ENCODE measurements at regions not wholly inside any gene's neighbourhood (a gene's known extent, or its start where the extent isn't known, plus 50 kb on each side); places are given as distances from the start of the nearest gene placed in this dataset.

DNA sequence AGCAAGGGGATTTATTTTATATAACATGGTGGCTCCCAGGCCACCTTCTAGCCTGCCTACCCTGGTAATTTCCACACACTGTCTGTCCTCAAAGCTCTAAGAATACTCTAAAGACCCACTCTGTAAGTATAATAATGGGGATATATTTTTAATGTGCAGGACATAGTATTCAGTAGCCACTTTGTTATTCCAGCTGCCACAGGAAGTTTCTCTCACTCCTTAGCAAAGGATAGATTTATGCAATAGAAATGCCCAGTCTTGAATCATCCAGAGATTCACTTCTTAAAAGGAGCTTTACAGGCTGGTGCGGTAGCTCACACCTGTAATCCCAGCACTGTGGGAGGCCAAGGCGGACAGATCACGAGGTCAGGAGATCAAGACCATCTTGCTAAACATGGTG is 68.4 kb upstream of the LDLRAD3 start:
- no peak for TF ChIP-seq EZH2 (IDR thresholded peaks at IDR 0.05; ENCODE audit: low read length, missing control alignments)
- TF ChIP-seq, protein P1, sequence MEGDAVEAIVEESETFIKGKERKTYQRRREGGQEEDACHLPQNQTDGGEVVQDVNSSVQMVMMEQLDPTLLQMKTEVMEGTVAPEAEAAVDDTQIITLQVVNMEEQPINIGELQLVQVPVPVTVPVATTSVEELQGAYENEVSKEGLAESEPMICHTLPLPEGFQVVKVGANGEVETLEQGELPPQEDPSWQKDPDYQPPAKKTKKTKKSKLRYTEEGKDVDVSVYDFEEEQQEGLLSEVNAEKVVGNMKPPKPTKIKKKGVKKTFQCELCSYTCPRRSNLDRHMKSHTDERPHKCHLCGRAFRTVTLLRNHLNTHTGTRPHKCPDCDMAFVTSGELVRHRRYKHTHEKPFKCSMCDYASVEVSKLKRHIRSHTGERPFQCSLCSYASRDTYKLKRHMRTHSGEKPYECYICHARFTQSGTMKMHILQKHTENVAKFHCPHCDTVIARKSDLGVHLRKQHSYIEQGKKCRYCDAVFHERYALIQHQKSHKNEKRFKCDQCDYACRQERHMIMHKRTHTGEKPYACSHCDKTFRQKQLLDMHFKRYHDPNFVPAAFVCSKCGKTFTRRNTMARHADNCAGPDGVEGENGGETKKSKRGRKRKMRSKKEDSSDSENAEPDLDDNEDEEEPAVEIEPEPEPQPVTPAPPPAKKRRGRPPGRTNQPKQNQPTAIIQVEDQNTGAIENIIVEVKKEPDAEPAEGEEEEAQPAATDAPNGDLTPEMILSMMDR (conservative IDR thresholded peaks at IDR 0.05 in 1 of 2, IDR thresholded peaks at IDR 0.05 in 1 of 2; ENCODE audit: low read depth in 1 of 2, low read length in 2 of 2): no peak
- Histone ChIP-seq H3K4me1 (ENCODE audit: control insufficient read depth, extremely low read depth, insufficient read depth, low read length) (no peaks in the 10 kb centered on the region), H3K79me2 (ENCODE audit: control insufficient read depth, insufficient read depth, low read length) (no peaks in the 10 kb centered on the region), H3K4me3 (replicated peaks in 1 of 4; ENCODE audit: control extremely low read depth in 1 of 4, insufficient read depth in 1 of 4, low read depth in 3 of 4, low read length in 4 of 4) (no peak overlapping the region), H4K20me1 (ENCODE audit: control insufficient read depth, extremely low read depth, insufficient read depth, low read length) (no peaks in the 10 kb centered on the region), H3K4me2 (ENCODE audit: extremely low read depth, insufficient read depth, low read length) (no peak overlapping the region), H3K9ac (ENCODE audit: insufficient read depth, low read length) (no peak overlapping the region), H3K36me3 (ENCODE audit: control insufficient read depth, insufficient read depth, low read length) (no peaks in the 10 kb centered on the region), H3K27me3 (ENCODE audit: control insufficient read depth, insufficient read depth, low read length) (peaks cover 17% of the 10 kb centered on the region), H2AFZ (ENCODE audit: low read length) (no peak overlapping the region), H3K27ac (ENCODE audit: insufficient read depth, low read length) (no peak overlapping the region), H3K9me3 (ENCODE audit: control insufficient read depth, insufficient read depth, low read depth, low read length) (no peaks in the 10 kb centered on the region)
- DNase-seq (ENCODE audit: low read depth in 2 of 2): no peak

DNA sequence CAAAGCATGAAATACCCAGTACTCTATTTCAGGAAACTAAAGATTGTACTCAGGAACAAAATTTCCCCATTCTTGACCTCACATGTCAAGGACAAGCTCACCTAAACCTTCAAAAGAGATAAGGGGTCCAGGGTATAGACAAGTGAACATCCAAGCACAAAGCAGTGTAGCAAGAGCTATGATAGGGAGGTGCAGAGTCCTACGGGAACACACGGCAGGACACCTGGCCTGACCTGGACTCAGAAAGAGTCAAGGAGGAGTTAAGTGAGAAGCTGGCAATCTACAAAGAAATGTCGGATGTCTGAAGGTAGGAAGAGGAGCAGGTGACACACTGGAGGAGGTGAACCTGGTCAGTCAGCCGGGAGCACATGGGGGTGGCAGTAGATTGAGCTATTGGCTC is 67.1 kb upstream of the LDLRAD3 start:
- Histone ChIP-seq H3K27ac (ENCODE audit: insufficient read depth, low read length) (no peak overlapping the region), H2AFZ (ENCODE audit: low read length) (no peak overlapping the region), H3K79me2 (ENCODE audit: control insufficient read depth, insufficient read depth, low read length) (no peaks in the 10 kb centered on the region), H3K27me3 (ENCODE audit: control insufficient read depth, insufficient read depth, low read length) (peaks cover 17% of the 10 kb centered on the region), H4K20me1 (ENCODE audit: control insufficient read depth, extremely low read depth, insufficient read depth, low read length) (no peaks in the 10 kb centered on the region), H3K9me3 (ENCODE audit: control insufficient read depth, insufficient read depth, low read depth, low read length) (no peaks in the 10 kb centered on the region), H3K4me2 (ENCODE audit: extremely low read depth, insufficient read depth, low read length) (no peak overlapping the region), H3K4me3 (replicated peaks in 1 of 4; ENCODE audit: control extremely low read depth in 1 of 4, insufficient read depth in 1 of 4, low read depth in 3 of 4, low read length in 4 of 4) (no peak overlapping the region), H3K4me1 (ENCODE audit: control insufficient read depth, extremely low read depth, insufficient read depth, low read length) (no peaks in the 10 kb centered on the region), H3K9ac (ENCODE audit: insufficient read depth, low read length) (no peak overlapping the region), H3K36me3 (ENCODE audit: control insufficient read depth, insufficient read depth, low read length) (no peaks in the 10 kb centered on the region)
- DNase-seq (ENCODE audit: low read depth in 2 of 2): no peak
- TF ChIP-seq, protein P1 (conservative IDR thresholded peaks at IDR 0.05 in 1 of 2, IDR thresholded peaks at IDR 0.05 in 1 of 2; ENCODE audit: low read depth in 1 of 2, low read length in 2 of 2): no peak
- TF ChIP-seq EZH2 (IDR thresholded peaks at IDR 0.05; ENCODE audit: low read length, missing control alignments): no peak

DNA sequence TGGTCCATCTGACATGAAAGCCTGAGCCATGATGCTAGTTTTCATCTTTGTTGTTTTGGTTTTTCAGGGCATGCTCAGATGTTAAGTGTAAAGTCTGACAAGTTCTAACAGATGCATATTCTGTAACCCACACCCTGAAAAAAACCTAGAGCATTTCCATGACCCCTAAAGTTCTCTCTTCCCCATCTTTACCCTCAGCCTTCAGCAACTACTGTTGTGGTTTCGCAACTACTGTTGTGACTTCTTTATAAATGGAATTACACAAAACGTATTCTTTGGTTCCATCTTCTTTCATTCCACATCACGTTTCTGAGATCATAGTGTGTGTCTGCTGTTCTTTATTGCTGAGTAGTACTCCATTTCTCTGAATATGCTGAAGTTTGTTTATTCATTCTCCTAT is 65.1 kb upstream of the LDLRAD3 start:
- peaks cover 13% of the 10 kb centered on the region for H3K27me3 ChIP-seq (ENCODE audit: control insufficient read depth, insufficient read depth, low read length)
- no peaks in the 10 kb centered on the region for H3K4me1 ChIP-seq (ENCODE audit: control insufficient read depth, extremely low read depth, insufficient read depth, low read length)
- no peak for TF ChIP-seq EZH2 (IDR thresholded peaks at IDR 0.05; ENCODE audit: low read length, missing control alignments)
- TF ChIP-seq, protein P1 (conservative IDR thresholded peaks at IDR 0.05 in 1 of 2, IDR thresholded peaks at IDR 0.05 in 1 of 2; ENCODE audit: low read depth in 1 of 2, low read length in 2 of 2): no peak
- H3K27ac ChIP-seq (ENCODE audit: insufficient read depth, low read length): no peak overlapping the region
- no peak overlapping the region for H2AFZ ChIP-seq (ENCODE audit: low read length)
- no peak overlapping the region for H3K9ac ChIP-seq (ENCODE audit: insufficient read depth, low read length)
- H3K79me2 ChIP-seq (ENCODE audit: control insufficient read depth, insufficient read depth, low read length): no peaks in the 10 kb centered on the region
- H4K20me1 ChIP-seq (ENCODE audit: control insufficient read depth, extremely low read depth, insufficient read depth, low read length): no peaks in the 10 kb centered on the region
- DNase-seq (ENCODE audit: low read depth in 2 of 2): no peak
- H3K4me3 ChIP-seq (replicated peaks in 1 of 4; ENCODE audit: control extremely low read depth in 1 of 4, insufficient read depth in 1 of 4, low read depth in 3 of 4, low read length in 4 of 4): no peak overlapping the region
- H3K9me3 ChIP-seq (ENCODE audit: control insufficient read depth, insufficient read depth, low read depth, low read length): no peaks in the 10 kb centered on the region
- H3K4me2 ChIP-seq (ENCODE audit: extremely low read depth, insufficient read depth, low read length): no peak overlapping the region
- no peaks in the 10 kb centered on the region for H3K36me3 ChIP-seq (ENCODE audit: control insufficient read depth, insufficient read depth, low read length)
